GM18498 (cell line): ENCODE measurements at regions not wholly inside any gene's neighbourhood (a gene's known extent, or its start where the extent isn't known, plus 50 kb on each side); places are given as distances from the start of the nearest gene placed in this dataset.
A peak's percentile ranks its signal among the peaks of the same experiment; 100 is the strongest.

Experiments used
- ATAC-seq: cut with Tn5 transposase; IDR thresholded peaks from one replicate; pipeline ENCODE4 v1.9.1; 2021; ENCODE audit warnings: mild to moderate bottlenecking, moderate library complexity; ENCODE audit not compliant: unreplicated experiment

- ATAC-seq = no peak
Observed at GRCh38 chr4:30429813-30430761, 290.1 kb upstream of the PCDH7 start.

- ATAC-seq = no peak
Observed at GRCh38 chr4:30434656-30435055, 285.5 kb upstream of the PCDH7 start.

GRCh38 chr4:30436394-30436793, 283.8 kb upstream of the PCDH7 start:
- no peak for ATAC-seq

GRCh38 chr4:30437316-30437715, 282.9 kb upstream of the PCDH7 start:
- ATAC-seq = no peak

GRCh38 chr4:30443289-30443688, 276.9 kb upstream of the PCDH7 start:
- no peak for ATAC-seq

- ATAC-seq = no peak
Observed at GRCh38 chr4:30450474-30450873, 269.7 kb upstream of the PCDH7 start.

- ATAC-seq = no peak
Observed at GRCh38 chr4:30454504-30454903, 265.7 kb upstream of the PCDH7 start.

- no peak for ATAC-seq
Observed at GRCh38 chr4:30456716-30457115, 263.5 kb upstream of the PCDH7 start.

GRCh38 chr4:30460818-30461217, 259.4 kb upstream of the PCDH7 start:
- peak; percentile 51 for ATAC-seq

GRCh38 chr4:30461218-30461617, 259.0 kb upstream of the PCDH7 start:
- ATAC-seq = peak; percentile 70

- no peak for ATAC-seq
Observed at GRCh38 chr4:30462445-30463090, 257.6 kb upstream of the PCDH7 start.

GRCh38 chr4:30471861-30472260, 248.3 kb upstream of the PCDH7 start:
- no peak for ATAC-seq

GRCh38 chr4:30473225-30473624, 246.9 kb upstream of the PCDH7 start:
- ATAC-seq = no peak

GRCh38 chr4:30495251-30495650, 224.9 kb upstream of the PCDH7 start:
- no peak for ATAC-seq

GRCh38 chr4:30495651-30496310, 224.4 kb upstream of the PCDH7 start:
- no peak for ATAC-seq

GRCh38 chr4:30511751-30512150, 208.4 kb upstream of the PCDH7 start:
- no peak for ATAC-seq

GRCh38 chr4:30518211-30518610, 202.0 kb upstream of the PCDH7 start:
- ATAC-seq = no peak

- no peak for ATAC-seq
Observed at GRCh38 chr4:30525662-30526315, 194.4 kb upstream of the PCDH7 start.

- ATAC-seq = no peak
Observed at GRCh38 chr4:30535255-30535654, 184.9 kb upstream of the PCDH7 start.

GRCh38 chr4:30536231-30536630, 183.9 kb upstream of the PCDH7 start:
- no peak for ATAC-seq

GRCh38 chr4:30537456-30537855, 182.7 kb upstream of the PCDH7 start:
- no peak for ATAC-seq
